MCF 10A (cell line): ENCODE measurements at regions not wholly inside any gene's neighbourhood (a gene's known extent, or its start where the extent isn't known, plus 50 kb on each side); places are given as distances from the start of the nearest gene placed in this dataset.
"Not testable (repeated sequence)": the region's sequence is repeated elsewhere in the genome, so short reads cannot be mapped to it uniquely, and the experiment has no call there.

Experiments
- BruUV-seq: library from RNA; stranded (reverse); fragments of 400-500 nt; replicated peaks from 2 replicates; lab custom pipeline; 2021; lab: Mats Ljungman, UMichigan
- CTCF ChIA-PET: fragments of 300-600 bp; sonication (Branson Sonifier 250); formaldehyde crosslinking; extraction: SDS; loops from one replicate; lab custom pipeline; 2021; ENCODE audit warnings: antibody characterized with exemption, inconsistent platforms; lab: Yijun Ruan, JAX
- POLR2A ChIA-PET: fragments of 300-600, 350-650 bp; sonication (Branson Sonifier 250); formaldehyde crosslinking; extraction: SDS; loops from one replicate; lab custom pipeline; 2020; ENCODE audit warnings: antibody characterized with exemption, inconsistent platforms; lab: Yijun Ruan, JAX
- DNase-seq: peaks from one replicate; pipeline ENCODE4 v3.0.0-alpha.2; 2018; ENCODE audit not compliant: unreplicated experiment
- H3K27ac Mint-ChIP-seq: one replicate; pipeline ENCODE4 v1.8.0; 2022; ENCODE audit warnings: mild to moderate bottlenecking, low read depth, mixed read lengths; ENCODE audit not compliant: unreplicated experiment
- H3K27me3 Mint-ChIP-seq: one replicate; pipeline ENCODE4 v1.8.0; 2022; ENCODE audit warnings: mixed read lengths; ENCODE audit not compliant: insufficient read depth, unreplicated experiment
- H3K36me3 Mint-ChIP-seq: one replicate; pipeline ENCODE4 v1.8.0; 2022; ENCODE audit warnings: mild to moderate bottlenecking, moderate library complexity, mixed read lengths; ENCODE audit not compliant: insufficient read depth, unreplicated experiment
- H3K4me1 Mint-ChIP-seq: one replicate; pipeline ENCODE4 v1.8.0; 2022; ENCODE audit warnings: mixed read lengths; ENCODE audit not compliant: insufficient read depth, unreplicated experiment
- H3K4me3 Mint-ChIP-seq: one replicate; pipeline ENCODE4 v1.8.0; 2022; ENCODE audit warnings: mild to moderate bottlenecking, moderate library complexity, mixed read lengths; ENCODE audit not compliant: unreplicated experiment
- H3K9me3 Mint-ChIP-seq: one replicate; pipeline ENCODE4 v1.8.0; 2022; ENCODE audit warnings: mixed read lengths; ENCODE audit not compliant: unreplicated experiment
- CTCF ChIP-seq: fragments of 200-600 bp; IDR thresholded peaks from one replicate; pipeline ENCODE4 v1.8.0; 2022; ENCODE audit warnings: antibody characterized with exemption, mild to moderate bottlenecking; ENCODE audit not compliant: unreplicated experiment
- intact Hi-C: fragments of 100-400 bp; cut with micrococcal nuclease; formaldehyde crosslinking; loops from 2 replicates; pipeline ENCODE4 v1.14.1; 2022

GRCh38 chr3:4245671-4246070 lies 57.5 kb upstream of the SETMAR start:
- CTCF ChIA-PET: interaction anchor here (0.7 kb wide), 1 partner anchor 1064 kb away, joined by 3 read pairs; no protein-coding TSS in a partner anchor
- Mint-ChIP-seq H3K36me3 (no peaks in the 10 kb centered on the region), H3K27ac (no peak overlapping the region), H3K4me3 (no peak overlapping the region), H3K4me1 (no peaks in the 10 kb centered on the region), H3K27me3 (no peaks in the 10 kb centered on the region), H3K9me3 (no peaks in the 10 kb centered on the region)
- POLR2A ChIA-PET: interaction anchor here (0.7 kb wide), 1 partner anchor 80 kb away, joined by 3 read pairs; no protein-coding TSS in a partner anchor
- no peak for TF ChIP-seq CTCF
- BruUV-seq: no TSS peak
- DNase-seq: no peak
- intact Hi-C loops: no loop called here

GRCh38 chr3:4247391-4247790 lies 55.8 kb upstream of the SETMAR start:
- no peaks in the 10 kb centered on the region for H3K4me1 Mint-ChIP-seq
- H3K9me3 Mint-ChIP-seq: no peaks in the 10 kb centered on the region
- no peak overlapping the region for H3K4me3 Mint-ChIP-seq
- no peaks in the 10 kb centered on the region for H3K27me3 Mint-ChIP-seq
- DNase-seq: no peak
- intact Hi-C loops: no loop called here
- H3K27ac Mint-ChIP-seq: no peak overlapping the region
- POLR2A ChIA-PET: no interaction called here
- TF ChIP-seq CTCF: no peak
- CTCF ChIA-PET: interaction anchor here (0.6 to 1.0 kb wide), 2 partner anchors 24 to 1047 kb away, joined by 3 to 4 read pairs; no protein-coding TSS in a partner anchor
- H3K36me3 Mint-ChIP-seq: no peaks in the 10 kb centered on the region
- BruUV-seq: no TSS peak

- ChIA-PET CTCF (interaction anchor here (0.5 to 0.6 kb wide), 2 partner anchors 42 to 1443 kb away, joined by 3 read pairs; no protein-coding TSS in a partner anchor), POLR2A (no interaction called here)
- no peak for DNase-seq
- Mint-ChIP-seq H3K27me3 (no peaks in the 10 kb centered on the region), H3K36me3 (no peaks in the 10 kb centered on the region), H3K27ac (no peak overlapping the region), H3K4me3 (no peak overlapping the region), H3K4me1 (no peaks in the 10 kb centered on the region), H3K9me3 (no peaks in the 10 kb centered on the region)
- intact Hi-C loops: no loop called here
- TF ChIP-seq CTCF: no peak
- no TSS peak for BruUV-seq
Observed at GRCh38 chr3:4250064-4250463, 53.1 kb upstream of the SETMAR start.

GRCh38 chr3:4251412-4251811 lies 51.8 kb upstream of the SETMAR start:
- no peaks in the 10 kb centered on the region for H3K36me3 Mint-ChIP-seq
- H3K27ac Mint-ChIP-seq: no peak overlapping the region
- TF ChIP-seq CTCF: no peak
- ChIA-PET POLR2A (no interaction called here), CTCF (no interaction called here)
- H3K4me3 Mint-ChIP-seq: no peak overlapping the region
- no peaks in the 10 kb centered on the region for H3K9me3 Mint-ChIP-seq
- H3K4me1 Mint-ChIP-seq: no peaks in the 10 kb centered on the region
- H3K27me3 Mint-ChIP-seq: no peaks in the 10 kb centered on the region
- no TSS peak for BruUV-seq
- intact Hi-C loops: no loop called here
- no peak for DNase-seq

GRCh38 chr3:4253072-4253832 lies 49.9 kb upstream of the SETMAR start:
- H3K27me3 Mint-ChIP-seq, H3K4me1 Mint-ChIP-seq, DNase-seq, H3K27ac Mint-ChIP-seq, H3K4me3 Mint-ChIP-seq, BruUV-seq, H3K9me3 Mint-ChIP-seq, POLR2A ChIA-PET, H3K36me3 Mint-ChIP-seq, intact Hi-C loops: not testable (repeated sequence)
- CTCF ChIA-PET: interaction anchor here (0.6 kb wide), 1 partner anchor 25 kb away, joined by 3 read pairs; no protein-coding TSS in a partner anchor
